Tibial nerve (tissue), 4 donors: ENCODE measurements at regions not wholly inside any gene's neighbourhood (a gene's known extent, or its start where the extent isn't known, plus 50 kb on each side); places are given as distances from the start of the nearest gene placed in this dataset.

Experiments
- DNase-seq, 2 donors: peaks; one replicate each; pipeline ENCODE4 v3.0.0-alpha.2; 2019; ENCODE audit warnings: low spot score in 2 of 2
- H3K27ac ChIP-seq, 4 donors: fragments of 200-600 bp; sonication (generic) in 3 of 4; one replicate each; pipeline ENCODE4 v1.5.1; 2017 to 2019; ENCODE audit warnings: mild to moderate bottlenecking in 1 of 4
- H3K27me3 ChIP-seq, 2 donors: fragments of 200-600 bp; sonication (generic) in 1 of 2; one replicate each; pipeline versions ENCODE4 v1.5.1 to v1.6.0; 2017 to 2019
- H3K36me3 ChIP-seq, 3 donors: fragments of 200-600 bp; sonication (generic); one replicate each; pipeline ENCODE4 v1.5.1; 2018 to 2019
- H3K4me1 ChIP-seq, 4 donors: fragments of 200-600 bp; sonication (generic) in 3 of 4; one replicate each; pipeline ENCODE4 v1.5.1; 2017 to 2019
- H3K4me3 ChIP-seq, 4 donors: fragments of 200-600 bp; sonication (generic) in 3 of 4; one replicate each; pipeline ENCODE4 v1.5.1; 2017 to 2019; ENCODE audit warnings: mild to moderate bottlenecking in 1 of 4, moderate library complexity in 1 of 4
- H3K9me3 ChIP-seq, 4 donors: fragments of 200-600 bp; sonication (generic) in 3 of 4; one replicate each; pipeline ENCODE4 v1.5.1; 2017 to 2019
- CTCF ChIP-seq, 5 experiments: fragments of 200-600 bp in 3 of 5; fragments of 450-650 bp in 2 of 5; sonication (generic) in 3 of 5; IDR thresholded peaks; one replicate each; pipeline ENCODE4 v1.5.1; 2016 to 2019; ENCODE audit warnings: antibody characterized with exemption in 5 of 5, mild to moderate bottlenecking in 3 of 5, moderate library complexity in 2 of 5
- EP300 ChIP-seq, 2 donors: sonication (generic); formaldehyde crosslinking; IDR thresholded peaks; one replicate each; pipeline ENCODE4 v1.6.1; 2017; ENCODE audit warnings: antibody characterized with exemption in 2 of 2, mild to moderate bottlenecking in 1 of 2
- POLR2A ChIP-seq, 2 donors: fragments of 450-650 bp; IDR thresholded peaks; one replicate each; pipeline ENCODE4 v1.6.1; 2017; ENCODE audit warnings: antibody characterized with exemption in 2 of 2, mild to moderate bottlenecking in 2 of 2, moderate library complexity in 2 of 2
- WGBS, 2 donors: methylation state at CpG; one replicate each; pipeline ENCODE4 v1.1.5; 2018; 5-methylcytosine and 5-hydroxymethylcytosine counted together

GRCh38 chr4:123088501-123088900 lies 166.1 kb upstream of the NUDT6 start:
- Histone ChIP-seq H3K4me3 (no peak overlapping the region), H3K36me3 (peaks cover 0 to 24% (median 0%) of the 10 kb centered on the region in 3 donors), H3K4me1 (no peaks in the 10 kb centered on the region), H3K27me3 (no peaks in the 10 kb centered on the region), H3K9me3 (peaks cover 0 to 6% (median 0%) of the 10 kb centered on the region in 4 donors), H3K27ac (no peak overlapping the region)
- 62 to 67% methylated on average over 4 of the region's 4 CpGs for WGBS, 2 donors
- DNase-seq = no peak
- TF ChIP-seq EP300 (IDR thresholded peaks at IDR 0.05) = no peak
- no peak for TF ChIP-seq POLR2A (IDR thresholded peaks at IDR 0.05)
- no peak for TF ChIP-seq CTCF (IDR thresholded peaks at IDR 0.05)

- H3K27me3 ChIP-seq = no peaks in the 10 kb centered on the region
- peaks cover 0 to 6% (median 0%) of the 10 kb centered on the region in 4 donors for H3K9me3 ChIP-seq
- DNase-seq = no peak
- no peaks in the 10 kb centered on the region for H3K4me1 ChIP-seq
- TF ChIP-seq CTCF (IDR thresholded peaks at IDR 0.05) (no peak), EP300 (IDR thresholded peaks at IDR 0.05) (no peak), POLR2A (IDR thresholded peaks at IDR 0.05) (no peak)
- no peak overlapping the region for H3K27ac ChIP-seq
- 51 to 60% methylated on average over 2 of the region's 2 CpGs for WGBS, 2 donors
- H3K4me3 ChIP-seq = no peak overlapping the region
- H3K36me3 ChIP-seq = peaks cover 0 to 24% (median 0%) of the 10 kb centered on the region in 3 donors
Observed at GRCh38 chr4:123090886-123091285, 168.5 kb upstream of the NUDT6 start.

GRCh38 chr4:123092586-123092985 lies 170.2 kb upstream of the NUDT6 start:
- 100% methylated on average over 1 of the region's 1 CpG for whole genome bisulfite sequencing, 2 donors
- peaks cover 0 to 24% (median 0%) of the 10 kb centered on the region in 3 donors for H3K36me3 ChIP-seq
- H3K4me3 ChIP-seq = no peak overlapping the region
- no peaks in the 10 kb centered on the region for H3K4me1 ChIP-seq
- no peak overlapping the region for H3K27ac ChIP-seq
- H3K27me3 ChIP-seq = no peaks in the 10 kb centered on the region
- DNase-seq = no peak
- peaks cover 0 to 6% (median 0%) of the 10 kb centered on the region in 4 donors for H3K9me3 ChIP-seq
- TF ChIP-seq CTCF (IDR thresholded peaks at IDR 0.05) (no peak), POLR2A (IDR thresholded peaks at IDR 0.05) (no peak), EP300 (IDR thresholded peaks at IDR 0.05) (no peak)

GRCh38 chr4:123093236-123093635 lies 170.8 kb upstream of the NUDT6 start:
- Histone ChIP-seq H3K9me3 (peaks cover 0 to 6% (median 0%) of the 10 kb centered on the region in 4 donors), H3K27ac (no peak overlapping the region), H3K4me1 (no peaks in the 10 kb centered on the region), H3K4me3 (no peak overlapping the region), H3K36me3 (peaks cover 0 to 24% (median 0%) of the 10 kb centered on the region in 3 donors), H3K27me3 (no peaks in the 10 kb centered on the region)
- TF ChIP-seq CTCF (IDR thresholded peaks at IDR 0.05) = no peak
- no peak for TF ChIP-seq POLR2A (IDR thresholded peaks at IDR 0.05)
- TF ChIP-seq EP300 (IDR thresholded peaks at IDR 0.05) = no peak
- 82 to 83% methylated on average over 3 of the region's 3 CpGs for WGBS, 2 donors
- no peak for DNase-seq

GRCh38 chr4:123096038-123096437 lies 173.6 kb upstream of the NUDT6 start:
- no peak overlapping the region for H3K4me3 ChIP-seq
- 79 to 86% methylated on average over 4 of the region's 4 CpGs for WGBS, 2 donors
- DNase-seq = no peak
- H3K4me1 ChIP-seq = no peaks in the 10 kb centered on the region
- TF ChIP-seq POLR2A (IDR thresholded peaks at IDR 0.05) = no peak
- no peak for TF ChIP-seq CTCF (IDR thresholded peaks at IDR 0.05)
- no peak for TF ChIP-seq EP300 (IDR thresholded peaks at IDR 0.05)
- H3K27ac ChIP-seq = no peak overlapping the region
- peaks cover 0 to 16% (median 0%) of the 10 kb centered on the region in 3 donors for H3K36me3 ChIP-seq
- peaks cover 0 to 2% (median 0%) of the 10 kb centered on the region in 4 donors for H3K9me3 ChIP-seq
- H3K27me3 ChIP-seq = no peaks in the 10 kb centered on the region
